ENCODE measurements at regions not wholly inside any gene's neighbourhood (a gene's known extent, or its start where the extent isn't known, plus 50 kb on each side); places are given as distances from the start of the nearest gene placed in this dataset.

GRCh38 chr16:47984669-47985068 is 171.1 kb downstream of the ABCC12 start:
- TF ChIP-seq, protein P1, sequence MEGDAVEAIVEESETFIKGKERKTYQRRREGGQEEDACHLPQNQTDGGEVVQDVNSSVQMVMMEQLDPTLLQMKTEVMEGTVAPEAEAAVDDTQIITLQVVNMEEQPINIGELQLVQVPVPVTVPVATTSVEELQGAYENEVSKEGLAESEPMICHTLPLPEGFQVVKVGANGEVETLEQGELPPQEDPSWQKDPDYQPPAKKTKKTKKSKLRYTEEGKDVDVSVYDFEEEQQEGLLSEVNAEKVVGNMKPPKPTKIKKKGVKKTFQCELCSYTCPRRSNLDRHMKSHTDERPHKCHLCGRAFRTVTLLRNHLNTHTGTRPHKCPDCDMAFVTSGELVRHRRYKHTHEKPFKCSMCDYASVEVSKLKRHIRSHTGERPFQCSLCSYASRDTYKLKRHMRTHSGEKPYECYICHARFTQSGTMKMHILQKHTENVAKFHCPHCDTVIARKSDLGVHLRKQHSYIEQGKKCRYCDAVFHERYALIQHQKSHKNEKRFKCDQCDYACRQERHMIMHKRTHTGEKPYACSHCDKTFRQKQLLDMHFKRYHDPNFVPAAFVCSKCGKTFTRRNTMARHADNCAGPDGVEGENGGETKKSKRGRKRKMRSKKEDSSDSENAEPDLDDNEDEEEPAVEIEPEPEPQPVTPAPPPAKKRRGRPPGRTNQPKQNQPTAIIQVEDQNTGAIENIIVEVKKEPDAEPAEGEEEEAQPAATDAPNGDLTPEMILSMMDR (IDR thresholded peaks at IDR 0.05 in 2 of 3, conservative IDR thresholded peaks at IDR 0.05 in 1 of 3; ENCODE audit: insufficient read depth in 2 of 3, low read depth in 1 of 3, low read length in 3 of 3), result no peak
- TF ChIP-seq CBFA2T3 (IDR thresholded peaks at IDR 0.05) (no peak), PHF8 (IDR thresholded peaks at IDR 0.05; ENCODE audit: borderline replicate concordance, low read length) (no peak), HINFP (tag; conservative IDR thresholded peaks at IDR 0.05; ENCODE audit: low read depth) (no peak), FOXM1 (IDR thresholded peaks at IDR 0.05; ENCODE audit: low read depth) (no peak), FOXM1 (CRISPR knock-in tag; IDR thresholded peaks at IDR 0.05; ENCODE audit: low read depth) (no peak), GATAD2B (IDR thresholded peaks at IDR 0.05; ENCODE audit: borderline replicate concordance) (no peak)
